ENCODE measurements at regions not wholly inside any gene's neighbourhood (a gene's known extent, or its start where the extent isn't known, plus 50 kb on each side); places are given as distances from the start of the nearest gene placed in this dataset.

- TF ChIP-seq, protein P1, sequence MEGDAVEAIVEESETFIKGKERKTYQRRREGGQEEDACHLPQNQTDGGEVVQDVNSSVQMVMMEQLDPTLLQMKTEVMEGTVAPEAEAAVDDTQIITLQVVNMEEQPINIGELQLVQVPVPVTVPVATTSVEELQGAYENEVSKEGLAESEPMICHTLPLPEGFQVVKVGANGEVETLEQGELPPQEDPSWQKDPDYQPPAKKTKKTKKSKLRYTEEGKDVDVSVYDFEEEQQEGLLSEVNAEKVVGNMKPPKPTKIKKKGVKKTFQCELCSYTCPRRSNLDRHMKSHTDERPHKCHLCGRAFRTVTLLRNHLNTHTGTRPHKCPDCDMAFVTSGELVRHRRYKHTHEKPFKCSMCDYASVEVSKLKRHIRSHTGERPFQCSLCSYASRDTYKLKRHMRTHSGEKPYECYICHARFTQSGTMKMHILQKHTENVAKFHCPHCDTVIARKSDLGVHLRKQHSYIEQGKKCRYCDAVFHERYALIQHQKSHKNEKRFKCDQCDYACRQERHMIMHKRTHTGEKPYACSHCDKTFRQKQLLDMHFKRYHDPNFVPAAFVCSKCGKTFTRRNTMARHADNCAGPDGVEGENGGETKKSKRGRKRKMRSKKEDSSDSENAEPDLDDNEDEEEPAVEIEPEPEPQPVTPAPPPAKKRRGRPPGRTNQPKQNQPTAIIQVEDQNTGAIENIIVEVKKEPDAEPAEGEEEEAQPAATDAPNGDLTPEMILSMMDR (IDR thresholded peaks at IDR 0.05): no peak
- TF ChIP-seq ZNF138 (CRISPR knock-in tag; conservative IDR thresholded peaks at IDR 0.05) (no peak), SP1 (CRISPR knock-in tag; conservative IDR thresholded peaks at IDR 0.05) (no peak), EMX1 (CRISPR knock-in tag; IDR thresholded peaks at IDR 0.05) (no peak)
Observed at GRCh38 chr9:110065532-110065931, 142.4 kb downstream of the C9orf152 start.

All from WTC11 (cell line).